Neural cell (in vitro differentiated cells): ENCODE measurements at regions not wholly inside any gene's neighbourhood (a gene's known extent, or its start where the extent isn't known, plus 50 kb on each side); places are given as distances from the start of the nearest gene placed in this dataset.

Source experiments
- H2AFZ ChIP-seq: fragments of 200-600, 300-800 bp; sonication (generic), shearing (Covaris generic); 2 replicates; pipeline ENCODE4 v1.6.0; 2014; ENCODE audit warnings: low read depth, mild to moderate bottlenecking, antibody characterized with exemption, low read length, moderate library complexity
- H3F3A ChIP-seq: fragments of 200-600 bp; shearing (Covaris generic); 2 replicates; pipeline ENCODE4 v1.6.1; 2016; ENCODE audit warnings: mild to moderate bottlenecking, moderate library complexity, mixed read lengths, antibody characterized with exemption, low read length; ENCODE audit not compliant: insufficient read depth, poor library complexity, severe bottlenecking
- H3K27ac ChIP-seq: fragments of 200-600, 300-800 bp; sonication (generic), shearing (Covaris generic); 2 replicates; pipeline ENCODE4 v1.5.1; 2014; ENCODE audit warnings: mild to moderate bottlenecking, low read length, moderate library complexity
- H3K27me3 ChIP-seq: fragments of 300-800, 200-600 bp; sonication (generic), shearing (Covaris generic); 2 replicates; pipeline ENCODE4 v1.6.0; 2014; ENCODE audit warnings: mild to moderate bottlenecking, low read depth, low read length, moderate library complexity; ENCODE audit not compliant: insufficient read depth
- H3K36me3 ChIP-seq: fragments of 300-800, 200-600 bp; sonication (generic), shearing (Covaris generic); 2 replicates; pipeline ENCODE4 v1.5.1; 2014; ENCODE audit warnings: mild to moderate bottlenecking, antibody characterized with exemption, low read length, moderate library complexity; ENCODE audit not compliant: insufficient read depth
- H3K4me2 ChIP-seq: fragments of 300-800, 200-600 bp; sonication (generic), shearing (Covaris generic); 2 replicates; pipeline ENCODE4 v1.6.0; 2014; ENCODE audit warnings: mild to moderate bottlenecking, low read length
- H3K4me3 ChIP-seq: fragments of 300-800, 200-600 bp; sonication (generic), shearing (Covaris generic); 2 replicates; pipeline ENCODE4 v1.5.1; 2014; ENCODE audit warnings: mild to moderate bottlenecking, low read length, moderate library complexity
- H3K79me2 ChIP-seq: fragments of 200-600 bp; shearing (Covaris generic); replicated peaks from 2 replicates; pipeline ENCODE4 v1.6.0; 2014; ENCODE audit warnings: mild to moderate bottlenecking, low read length, moderate library complexity; ENCODE audit not compliant: insufficient read depth
- H3K9ac ChIP-seq: fragments of 300-800, 200-600 bp; sonication (generic), shearing (Covaris generic); 2 replicates; pipeline ENCODE4 v1.6.1; 2016; ENCODE audit warnings: mild to moderate bottlenecking, low read length, mixed read lengths
- H3K9me2 ChIP-seq: fragments of 200-600 bp; shearing (Covaris generic); 2 replicates; pipeline ENCODE4 v1.6.1; 2016; ENCODE audit warnings: mild to moderate bottlenecking, low read length, mixed read lengths; ENCODE audit not compliant: insufficient read depth
- H3K9me3 ChIP-seq: fragments of 200-600, 300-800 bp; sonication (generic), shearing (Covaris generic); 2 replicates; pipeline ENCODE4 v1.6.1; 2016; ENCODE audit warnings: mild to moderate bottlenecking, mixed run types, low read length, moderate library complexity, mixed read lengths
- H4K20me1 ChIP-seq: fragments of 200-600 bp; shearing (Covaris generic); 2 replicates; pipeline ENCODE4 v1.6.1; 2016; ENCODE audit warnings: mild to moderate bottlenecking, mixed run types; ENCODE audit not compliant: insufficient read depth
- CTCF ChIP-seq: fragments of 450-650 bp; IDR thresholded peaks from 2 replicates; pipeline ENCODE4 v1.5.1; 2014; ENCODE audit warnings: antibody characterized with exemption, mild to moderate bottlenecking, moderate library complexity; ENCODE audit not compliant: poor library complexity, severe bottlenecking
- EP300 ChIP-seq: fragments of 450-650 bp; conservative IDR thresholded peaks from 2 replicates; pipeline ENCODE4 v1.6.1; 2014; ENCODE audit warnings: antibody characterized with exemption, mild to moderate bottlenecking, moderate library complexity; ENCODE audit not compliant: poor library complexity, severe bottlenecking
- EZH2 ChIP-seq: fragments of 200-600, 300-800 bp; shearing (Covaris generic), sonication (generic); IDR thresholded peaks from 2 replicates; pipeline ENCODE4 v1.6.1; 2014; ENCODE audit warnings: antibody characterized with exemption, low read length, borderline replicate concordance, mild to moderate bottlenecking; ENCODE audit not compliant: insufficient read depth, poor library complexity, severe bottlenecking
- MXI1 ChIP-seq: fragments of 450-650 bp; conservative IDR thresholded peaks from 2 replicates; pipeline ENCODE4 v1.6.1; 2014; ENCODE audit warnings: antibody characterized with exemption, mild to moderate bottlenecking; ENCODE audit not compliant: poor library complexity, severe bottlenecking
- POLR2AphosphoS5 ChIP-seq: IDR thresholded peaks from 2 replicates; pipeline ENCODE4 v1.6.1; 2012
- RAD21 ChIP-seq: fragments of 450-650 bp; conservative IDR thresholded peaks from 2 replicates; pipeline ENCODE4 v1.6.1; 2014; ENCODE audit warnings: antibody characterized with exemption, mild to moderate bottlenecking, moderate library complexity
- REST ChIP-seq: IDR thresholded peaks from 2 replicates; pipeline ENCODE4 v1.6.1; 2012; ENCODE audit warnings: borderline replicate concordance
- SMC3 ChIP-seq: fragments of 450-650 bp; conservative IDR thresholded peaks from 2 replicates; pipeline ENCODE4 v1.6.1; 2014; ENCODE audit warnings: antibody characterized with exemption, mild to moderate bottlenecking, moderate library complexity; ENCODE audit not compliant: poor library complexity
- TAF1 ChIP-seq: IDR thresholded peaks from 2 replicates; pipeline ENCODE4 v1.6.1; 2012; ENCODE audit warnings: low read depth

GRCh38 chr7:34361663-34362250 lies 296.3 kb upstream of the NPSR1 start:
- Histone ChIP-seq H3K9me3 (no peaks in the 10 kb centered on the region), H3K9ac (no peak overlapping the region), H3K27me3 (no peaks in the 10 kb centered on the region), H2AFZ (no peak overlapping the region), H3K4me3 (no peak overlapping the region), H3F3A (no peaks in the 10 kb centered on the region), H3K79me2 (no peaks in the 10 kb centered on the region), H4K20me1 (no peaks in the 10 kb centered on the region), H3K9me2 (no peaks in the 10 kb centered on the region), H3K4me2 (no peak overlapping the region), H3K36me3 (no peaks in the 10 kb centered on the region), H3K27ac (no peak overlapping the region)
- no peak for TF ChIP-seq MXI1
- no peak for TF ChIP-seq EZH2
- TF ChIP-seq CTCF = no peak
- TF ChIP-seq RAD21 = no peak
- no peak for TF ChIP-seq EP300
- no peak for TF ChIP-seq REST
- TF ChIP-seq POLR2AphosphoS5 = no peak
- TF ChIP-seq TAF1 = no peak
- no peak for TF ChIP-seq SMC3

GRCh38 chr7:34362621-34363020 lies 295.4 kb upstream of the NPSR1 start:
- Histone ChIP-seq H3K79me2 (no peaks in the 10 kb centered on the region), H3K9me3 (no peaks in the 10 kb centered on the region), H2AFZ (no peak overlapping the region), H3K9me2 (no peaks in the 10 kb centered on the region), H3K27ac (no peak overlapping the region), H3K36me3 (no peaks in the 10 kb centered on the region), H3K9ac (no peak overlapping the region), H4K20me1 (no peaks in the 10 kb centered on the region), H3K4me2 (no peak overlapping the region), H3K27me3 (no peaks in the 10 kb centered on the region), H3K4me3 (no peak overlapping the region), H3F3A (no peaks in the 10 kb centered on the region)
- no peak for TF ChIP-seq POLR2AphosphoS5
- no peak for TF ChIP-seq REST
- TF ChIP-seq EP300 = no peak
- no peak for TF ChIP-seq CTCF
- TF ChIP-seq SMC3 = no peak
- TF ChIP-seq EZH2 = no peak
- TF ChIP-seq TAF1 = no peak
- TF ChIP-seq MXI1 = no peak
- TF ChIP-seq RAD21 = no peak
